HEK293 (cell line): ENCODE measurements at regions not wholly inside any gene's neighbourhood (a gene's known extent, or its start where the extent isn't known, plus 50 kb on each side); places are given as distances from the start of the nearest gene placed in this dataset.
A peak's percentile ranks its signal among the peaks of the same experiment; 100 is the strongest.
"Not testable (repeated sequence)": the region's sequence is repeated elsewhere in the genome, so short reads cannot be mapped to it uniquely, and the experiment has no call there.

Experiments
- CTCF ChIA-PET: fragments of 350-600 bp; formaldehyde crosslinking; extraction: SDS; loops from one replicate; lab custom pipeline; 2021; ENCODE audit warnings: antibody characterized with exemption; lab: Yijun Ruan, JAX
- POLR2A ChIA-PET: fragments of 300-600 bp; formaldehyde crosslinking; extraction: SDS; loops from one replicate; lab custom pipeline; 2020; ENCODE audit warnings: antibody characterized with exemption, inconsistent platforms; lab: Yijun Ruan, JAX
- H3K27ac ChIP-seq: fragments of 200-500 bp; sonication (Bioruptor generic); 2 replicates; pipeline ENCODE4 v1.5.1; 2014; ENCODE audit warnings: low read depth, low read length, control low read depth, inconsistent platforms; ENCODE audit errors: extremely low read depth
- H3K36me3 ChIP-seq, 2 experiments: fragments of 200-500 bp in 1 of 2; sonication (Bioruptor generic) in 1 of 2; 1 replicate in 1 of 2; 2 replicates in 1 of 2; pipeline ENCODE4 v1.5.1; 2014 to 2017; ENCODE audit warnings: inconsistent platforms in 2 of 2, low read length in 2 of 2; ENCODE audit not compliant: control insufficient read depth in 2 of 2, insufficient read depth in 1 of 2
- H3K4me1 ChIP-seq: fragments of 200-500 bp; sonication (Bioruptor generic); 2 replicates; pipeline ENCODE4 v1.5.1; 2014; ENCODE audit warnings: mild to moderate bottlenecking, low read length, inconsistent platforms; ENCODE audit not compliant: control insufficient read depth, insufficient read depth
- H3K4me3 ChIP-seq: 2 replicates; pipeline ENCODE4 v1.5.1; 2011; ENCODE audit warnings: low read depth, mild to moderate bottlenecking, control low read depth, low read length, moderate library complexity
- H3K9me3 ChIP-seq: fragments of 200-500 bp; sonication (Bioruptor generic); 2 replicates; pipeline ENCODE4 v1.5.1; 2014; ENCODE audit warnings: low read depth, low read length, inconsistent platforms; ENCODE audit not compliant: control insufficient read depth, insufficient read depth
- REST ChIP-seq: fragments of 450-650 bp; formaldehyde crosslinking; IDR thresholded peaks from 2 replicates; pipeline ENCODE4 v1.5.1; 2016; ENCODE audit warnings: missing biosample characterization, missing genetic modification characterization

- H3K4me1 ChIP-seq, H3K36me3 ChIP-seq, POLR2A ChIA-PET, H3K9me3 ChIP-seq, H3K27ac ChIP-seq, CTCF ChIA-PET, H3K4me3 ChIP-seq: not testable (repeated sequence)
These were observed 747.6 kb downstream of the SPATA31A6 start for GRCh38 chr9:42931045-42931444.

GRCh38 chr9:42937583-42938235, 754.2 kb downstream of the SPATA31A6 start:
- CTCF ChIA-PET, H3K27ac ChIP-seq, H3K4me3 ChIP-seq, H3K9me3 ChIP-seq, H3K36me3 ChIP-seq, POLR2A ChIA-PET, H3K4me1 ChIP-seq: not testable (repeated sequence)

DNA sequence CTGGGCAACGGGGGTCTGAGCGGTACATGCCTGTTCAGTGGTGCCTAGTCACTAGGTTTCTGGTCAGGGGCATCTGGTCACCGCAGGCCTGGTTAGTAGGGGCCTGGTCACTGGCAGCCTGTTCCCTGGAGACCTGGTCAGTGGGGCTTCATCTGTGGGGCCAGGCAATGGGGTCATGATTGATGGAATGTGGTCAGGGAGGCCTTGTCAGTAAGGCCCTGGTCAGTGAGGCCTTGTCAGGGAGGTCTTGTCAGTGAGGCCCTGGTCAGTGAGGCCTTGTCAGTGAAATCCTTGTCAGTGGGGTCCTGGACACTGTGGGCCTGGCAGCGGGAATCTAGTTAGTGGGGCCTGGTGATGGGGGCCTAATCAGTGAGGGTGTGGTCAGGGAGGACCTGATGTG, 763.6 kb downstream of the SPATA31A6 start:
- CTCF ChIA-PET, POLR2A ChIA-PET: not testable (repeated sequence)

DNA sequence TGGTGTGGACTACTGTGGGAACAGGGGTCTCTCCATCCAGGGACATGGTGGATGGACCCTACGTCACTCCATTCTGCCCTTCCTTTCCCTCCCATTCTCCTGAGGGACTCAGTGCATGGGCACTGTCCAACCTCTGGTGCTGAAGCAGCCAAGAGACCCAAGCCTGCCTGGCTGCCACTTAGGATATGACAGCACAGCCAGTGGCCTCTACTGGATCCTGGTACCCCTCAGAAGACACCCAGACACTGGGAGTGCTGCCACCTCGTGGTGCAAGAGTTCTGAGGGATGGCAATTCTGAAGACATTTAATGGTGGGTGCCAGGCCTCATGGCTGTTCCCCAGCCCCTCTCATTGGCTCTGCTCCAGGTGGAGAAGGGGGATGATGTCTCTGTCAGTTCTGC, 767.8 kb downstream of the SPATA31A6 start:
- H3K4me3 ChIP-seq, POLR2A ChIA-PET, H3K36me3 ChIP-seq, H3K27ac ChIP-seq: not testable (repeated sequence)
- TF ChIP-seq REST (tag by site-specific recombination): peak; percentile 51; the same call in 1 of the 2 replicates
- TF ChIP-seq, all 188 proteins: peak for 1; not testable (repeated sequence) for 187
- H3K4me1 ChIP-seq, H3K9me3 ChIP-seq, CTCF ChIA-PET: not testable (repeated sequence)

More for the DNA sequence above, 763.6 kb downstream of the SPATA31A6 start:
- not testable (repeated sequence) for H3K27ac ChIP-seq, H3K36me3 ChIP-seq, H3K4me1 ChIP-seq, H3K4me3 ChIP-seq, H3K9me3 ChIP-seq

DNA sequence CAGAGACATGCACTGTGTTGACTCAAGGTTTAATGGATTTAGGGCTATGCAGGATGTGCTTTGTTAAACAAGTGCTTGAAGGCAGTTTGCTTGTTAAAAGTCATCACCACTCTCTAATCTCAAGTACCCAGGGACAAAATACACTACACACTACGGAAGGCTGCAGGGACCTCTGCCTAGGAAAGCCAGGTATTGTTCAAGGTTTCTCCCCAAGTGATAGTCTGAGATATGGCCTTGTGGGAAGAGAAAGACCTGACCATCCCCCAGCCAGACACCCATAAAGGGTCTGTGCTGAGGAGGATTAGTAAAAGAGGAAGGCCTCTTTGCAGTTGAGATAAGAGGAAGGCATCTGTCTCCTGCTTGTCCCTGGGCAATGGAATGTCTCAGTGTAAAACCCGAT, 781.7 kb downstream of the SPATA31A6 start:
- CTCF ChIA-PET, H3K4me3 ChIP-seq, H3K27ac ChIP-seq, H3K36me3 ChIP-seq, H3K9me3 ChIP-seq, POLR2A ChIA-PET, H3K4me1 ChIP-seq: not testable (repeated sequence)

DNA sequence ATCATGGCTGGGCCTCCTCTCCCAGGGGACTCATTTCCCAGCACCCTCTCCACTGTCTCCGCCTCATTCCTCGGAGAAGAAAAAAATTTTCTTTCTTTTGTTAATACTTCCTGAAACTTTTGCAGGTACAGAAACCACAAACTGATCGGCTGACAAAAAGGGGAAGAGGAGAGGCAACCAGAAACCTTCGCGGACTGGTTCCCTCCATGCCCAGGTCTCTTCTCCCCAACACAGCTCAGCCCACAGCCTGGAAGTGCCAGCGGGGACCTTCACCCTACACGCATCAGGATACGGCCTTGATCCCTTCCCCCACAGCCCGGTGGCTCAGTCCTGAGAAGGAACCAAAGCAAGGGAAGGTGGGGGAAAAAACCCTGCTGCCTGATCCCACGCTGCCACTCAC, 788.4 kb downstream of the SPATA31A6 start:
- H3K27ac ChIP-seq, CTCF ChIA-PET, H3K36me3 ChIP-seq, H3K4me1 ChIP-seq, H3K9me3 ChIP-seq, POLR2A ChIA-PET, H3K4me3 ChIP-seq: not testable (repeated sequence)

DNA sequence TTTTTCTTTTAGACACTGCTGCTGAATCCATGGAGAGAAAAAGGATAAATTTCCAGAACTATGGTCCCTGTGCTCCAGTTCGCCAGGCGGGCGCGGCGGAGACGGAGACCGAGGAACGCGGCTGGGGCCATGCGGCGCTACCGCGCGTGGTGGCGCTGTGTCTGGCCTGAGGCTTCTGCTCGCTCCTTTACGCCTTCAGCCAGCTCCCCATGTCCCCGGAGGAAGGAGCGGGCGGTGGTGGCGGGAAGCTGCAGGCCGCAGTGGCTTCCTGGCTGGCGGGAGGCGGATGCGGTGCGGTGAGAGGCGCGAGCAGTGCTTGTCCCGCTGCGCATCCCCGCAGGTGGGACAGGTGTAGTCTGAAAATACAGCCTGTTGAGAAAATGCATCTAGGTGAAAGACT, 791.3 kb downstream of the SPATA31A6 start:
- H3K27ac ChIP-seq, H3K4me3 ChIP-seq, H3K36me3 ChIP-seq, H3K4me1 ChIP-seq, H3K9me3 ChIP-seq, POLR2A ChIA-PET: not testable (repeated sequence)
- CTCF ChIA-PET: interaction anchor here (0.7 kb wide), 1 partner anchor 234 kb away, joined by 4 read pairs; no protein-coding TSS in a partner anchor

- H3K4me3 ChIP-seq, H3K27ac ChIP-seq, H3K4me1 ChIP-seq, POLR2A ChIA-PET, H3K9me3 ChIP-seq, H3K36me3 ChIP-seq, CTCF ChIA-PET: not testable (repeated sequence)
These were observed 801.3 kb downstream of the SPATA31A6 start for GRCh38 chr9:42984761-42985160.
